ENCODE measurements at regions not wholly inside any gene's neighbourhood (a gene's known extent, or its start where the extent isn't known, plus 50 kb on each side); places are given as distances from the start of the nearest gene placed in this dataset.
A peak's percentile ranks its signal among the peaks of the same experiment; 100 is the strongest.

- no peaks in the 10 kb centered on the region for H3K36me3 Mint-ChIP-seq (ENCODE audit: insufficient read depth)
- no peak overlapping the region for H3K4me3 Mint-ChIP-seq
- no peaks in the 10 kb centered on the region for H3K9me3 Mint-ChIP-seq
- no peak overlapping the region for H3K27ac Mint-ChIP-seq
- ATAC-seq (replicated peaks) (no peak), DNase-seq (no peak)
- H3K27me3 Mint-ChIP-seq, result peaks cover 39 to 51% of the 10 kb centered on the region in 2 donors
- no peaks in the 10 kb centered on the region for H3K4me1 Mint-ChIP-seq (ENCODE audit: low read depth in 2 of 2)
Measured at GRCh38 chr14:59107819-59108218, 80.6 kb upstream of the DAAM1 start.

GRCh38 chr14:59116984-59117415, 71.5 kb upstream of the DAAM1 start:
- H3K36me3 Mint-ChIP-seq (ENCODE audit: insufficient read depth), result no peaks in the 10 kb centered on the region
- H3K27me3 Mint-ChIP-seq, result peaks cover 12 to 16% of the 10 kb centered on the region in 2 donors
- DNase-seq (no peak), ATAC-seq (replicated peaks) (no peak)
- no peaks in the 10 kb centered on the region for H3K4me1 Mint-ChIP-seq (ENCODE audit: low read depth in 2 of 2)
- no peak overlapping the region for H3K4me3 Mint-ChIP-seq
- no peaks in the 10 kb centered on the region for H3K9me3 Mint-ChIP-seq
- H3K27ac Mint-ChIP-seq, result no peak overlapping the region

- ATAC-seq (replicated peaks), result no peak
- no peak overlapping the region for H3K4me3 Mint-ChIP-seq
- peaks cover 8 to 12% of the 10 kb centered on the region in 2 donors for H3K27me3 Mint-ChIP-seq
- DNase-seq, result no peak
- no peaks in the 10 kb centered on the region for H3K9me3 Mint-ChIP-seq
- H3K27ac Mint-ChIP-seq, result no peak overlapping the region
- no peaks in the 10 kb centered on the region for H3K36me3 Mint-ChIP-seq (ENCODE audit: insufficient read depth)
- H3K4me1 Mint-ChIP-seq (ENCODE audit: low read depth in 2 of 2), result no peaks in the 10 kb centered on the region
Measured at GRCh38 chr14:59117754-59118528, 70.5 kb upstream of the DAAM1 start.

- H3K4me1 Mint-ChIP-seq (ENCODE audit: low read depth in 2 of 2), result no peaks in the 10 kb centered on the region
- H3K9me3 Mint-ChIP-seq, result no peaks in the 10 kb centered on the region
- no peak for ATAC-seq (replicated peaks)
Measured at GRCh38 chr14:59120921-59121320, 67.5 kb upstream of the DAAM1 start.

GRCh38 chr14:59123531-59123930, 64.9 kb upstream of the DAAM1 start:
- Mint-ChIP-seq H3K4me1 (ENCODE audit: low read depth in 2 of 2) (no peaks in the 10 kb centered on the region), H3K9me3 (no peaks in the 10 kb centered on the region), H3K27ac (no peak overlapping the region), H3K4me3 (no peak overlapping the region), H3K27me3 (peaks cover 29 to 37% of the 10 kb centered on the region in 2 donors), H3K36me3 (ENCODE audit: insufficient read depth) (no peaks in the 10 kb centered on the region)
- ATAC-seq (replicated peaks) (no peak), DNase-seq (no peak)

More at GRCh38 chr14:59120921-59121320, 67.5 kb upstream of the DAAM1 start:
- no peaks in the 10 kb centered on the region for H3K36me3 Mint-ChIP-seq (ENCODE audit: insufficient read depth)
- H3K4me3 Mint-ChIP-seq, result no peak overlapping the region
- no peak for DNase-seq
- H3K27me3 Mint-ChIP-seq, result peaks cover 23 to 33% of the 10 kb centered on the region in 2 donors
- no peak overlapping the region for H3K27ac Mint-ChIP-seq

GRCh38 chr14:59123975-59124374, 64.5 kb upstream of the DAAM1 start:
- H3K27ac Mint-ChIP-seq, result no peak overlapping the region
- ATAC-seq (replicated peaks) (no peak), DNase-seq (no peak)
- no peaks in the 10 kb centered on the region for H3K36me3 Mint-ChIP-seq (ENCODE audit: insufficient read depth)
- no peaks in the 10 kb centered on the region for H3K9me3 Mint-ChIP-seq
- peaks cover 33 to 42% of the 10 kb centered on the region in 2 donors for H3K27me3 Mint-ChIP-seq
- no peak overlapping the region for H3K4me3 Mint-ChIP-seq
- H3K4me1 Mint-ChIP-seq (ENCODE audit: low read depth in 2 of 2), result no peaks in the 10 kb centered on the region

- H3K4me1 Mint-ChIP-seq (ENCODE audit: low read depth in 2 of 2), result no peaks in the 10 kb centered on the region
- no peak for ATAC-seq (replicated peaks)
- DNase-seq, result no peak
- H3K27ac Mint-ChIP-seq, result no peak overlapping the region
- no peaks in the 10 kb centered on the region for H3K36me3 Mint-ChIP-seq (ENCODE audit: insufficient read depth)
- H3K9me3 Mint-ChIP-seq, result no peaks in the 10 kb centered on the region
- H3K27me3 Mint-ChIP-seq, result peaks cover 38 to 46% of the 10 kb centered on the region in 2 donors
- no peak overlapping the region for H3K4me3 Mint-ChIP-seq
Measured at GRCh38 chr14:59125156-59125555, 63.3 kb upstream of the DAAM1 start.

- H3K27me3 Mint-ChIP-seq, result peaks cover 31 to 41% of the 10 kb centered on the region in 2 donors
- H3K9me3 Mint-ChIP-seq, result no peaks in the 10 kb centered on the region
- no peaks in the 10 kb centered on the region for H3K4me1 Mint-ChIP-seq (ENCODE audit: low read depth in 2 of 2)
Measured at GRCh38 chr14:59126714-59127436, 61.6 kb upstream of the DAAM1 start.

GRCh38 chr14:59127437-59127732, 61.1 kb upstream of the DAAM1 start:
- no peaks in the 10 kb centered on the region for H3K36me3 Mint-ChIP-seq (ENCODE audit: insufficient read depth)
- no peak overlapping the region for H3K27ac Mint-ChIP-seq
- no peak overlapping the region for H3K4me3 Mint-ChIP-seq
- DNase-seq (no peak), ATAC-seq (replicated peaks) (no peak)
- H3K9me3 Mint-ChIP-seq, result no peaks in the 10 kb centered on the region
- no peaks in the 10 kb centered on the region for H3K4me1 Mint-ChIP-seq (ENCODE audit: low read depth in 2 of 2)
- peaks cover 35 to 46% of the 10 kb centered on the region in 2 donors for H3K27me3 Mint-ChIP-seq

More at GRCh38 chr14:59126714-59127436, 61.6 kb upstream of the DAAM1 start:
- ATAC-seq (replicated peaks) (peak; percentile 72), DNase-seq (peak; percentile 10 to 35 (median 22))
- no peak overlapping the region for H3K4me3 Mint-ChIP-seq
- H3K36me3 Mint-ChIP-seq (ENCODE audit: insufficient read depth), result no peaks in the 10 kb centered on the region
- H3K27ac Mint-ChIP-seq, result no peak overlapping the region

GRCh38 chr14:59130462-59130861, 58.0 kb upstream of the DAAM1 start:
- Mint-ChIP-seq H3K36me3 (ENCODE audit: insufficient read depth) (no peaks in the 10 kb centered on the region), H3K4me1 (ENCODE audit: low read depth in 2 of 2) (no peaks in the 10 kb centered on the region), H3K27me3 (peaks cover 41 to 48% of the 10 kb centered on the region in 2 donors), H3K9me3 (no peaks in the 10 kb centered on the region), H3K4me3 (no peak overlapping the region), H3K27ac (no peak overlapping the region)
- no peak for ATAC-seq (replicated peaks)
- no peak for DNase-seq

GRCh38 chr14:59131938-59132795, 56.3 kb upstream of the DAAM1 start:
- no peaks in the 10 kb centered on the region for H3K9me3 Mint-ChIP-seq
- H3K4me3 Mint-ChIP-seq, result no peak overlapping the region
- ATAC-seq (replicated peaks) (no peak), DNase-seq (no peak)
- H3K27ac Mint-ChIP-seq, result no peak overlapping the region
- H3K4me1 Mint-ChIP-seq (ENCODE audit: low read depth in 2 of 2), result no peaks in the 10 kb centered on the region
- H3K36me3 Mint-ChIP-seq (ENCODE audit: insufficient read depth), result no peaks in the 10 kb centered on the region
- H3K27me3 Mint-ChIP-seq, result peaks cover 37 to 52% of the 10 kb centered on the region in 2 donors

GRCh38 chr14:59132796-59133494, 55.5 kb upstream of the DAAM1 start:
- no peak for DNase-seq
- Mint-ChIP-seq H3K27me3 (peaks cover 41 to 55% of the 10 kb centered on the region in 2 donors), H3K4me1 (ENCODE audit: low read depth in 2 of 2) (no peaks in the 10 kb centered on the region), H3K4me3 (no peak overlapping the region), H3K27ac (no peak overlapping the region), H3K36me3 (ENCODE audit: insufficient read depth) (no peaks in the 10 kb centered on the region), H3K9me3 (no peaks in the 10 kb centered on the region)
- no peak for ATAC-seq (replicated peaks)

GRCh38 chr14:59133709-59134108, 54.8 kb upstream of the DAAM1 start:
- no peak for ATAC-seq (replicated peaks)
- no peak for DNase-seq
- H3K4me1 Mint-ChIP-seq (ENCODE audit: low read depth in 2 of 2), result no peaks in the 10 kb centered on the region
- H3K9me3 Mint-ChIP-seq, result no peaks in the 10 kb centered on the region
- H3K27ac Mint-ChIP-seq, result no peak overlapping the region
- no peaks in the 10 kb centered on the region for H3K36me3 Mint-ChIP-seq (ENCODE audit: insufficient read depth)
- peaks cover 37 to 51% of the 10 kb centered on the region in 2 donors for H3K27me3 Mint-ChIP-seq
- no peak overlapping the region for H3K4me3 Mint-ChIP-seq

Measured in effector memory CD8-positive, alpha-beta T cell (primary cell).